ENCODE measurements at regions not wholly inside any gene's neighbourhood (a gene's known extent, or its start where the extent isn't known, plus 50 kb on each side); places are given as distances from the start of the nearest gene placed in this dataset.

DNA sequence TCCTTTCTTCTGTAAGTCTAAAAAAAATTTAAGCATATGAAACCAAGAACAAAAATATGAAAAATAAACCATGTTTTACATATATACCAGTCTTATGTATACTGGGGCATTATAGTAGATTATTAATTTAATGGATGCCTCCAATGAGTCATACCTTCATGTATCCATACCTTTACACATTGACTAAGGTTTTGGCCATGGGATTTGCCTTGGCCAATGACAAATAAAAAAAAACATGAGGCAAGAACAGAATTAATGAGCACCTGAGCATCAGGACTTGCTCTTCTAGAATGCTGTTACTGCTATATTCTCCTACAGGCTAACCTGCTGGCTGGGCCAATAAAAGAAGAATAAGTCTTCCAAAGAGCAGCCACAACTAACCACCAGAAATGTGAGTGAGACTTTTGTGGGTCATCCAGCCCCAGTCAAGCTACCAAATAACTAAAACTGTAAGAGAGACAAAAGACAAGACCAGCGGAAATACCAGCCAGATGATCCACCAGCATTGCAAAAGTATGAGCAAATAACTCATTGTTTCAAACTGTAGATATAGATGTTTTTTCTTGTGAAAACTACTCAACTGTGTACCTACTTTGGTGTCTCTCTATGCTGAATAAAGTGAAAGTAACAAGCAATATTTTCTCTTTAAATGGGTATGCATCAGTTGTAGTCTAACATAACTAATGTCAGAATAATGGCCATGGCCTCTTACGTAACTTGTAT is 749.6 kb upstream of the VRK2 start:
- WGBS, 10 experiments = 35 to 94% (median 69%) methylated on average over 1 to 2 of the region's 2 CpGs
- no peak overlapping the region for H3K4me3 ChIP-seq
- no peak overlapping the region for H3K27ac ChIP-seq
- no peak for ATAC-seq (replicated peaks in 6 of 8)
- in situ Hi-C loops (cut with MboI; ENCODE audit: low pct_unique_long_range_greater_than_20kb in 2 of 9, low sequenced_read_pairs in 9 of 9, unreplicated experiment in 9 of 9) = no loop called here
- no peaks in the 10 kb centered on the region for H3K4me1 ChIP-seq (replicated peaks in 1 of 2)

DNA sequence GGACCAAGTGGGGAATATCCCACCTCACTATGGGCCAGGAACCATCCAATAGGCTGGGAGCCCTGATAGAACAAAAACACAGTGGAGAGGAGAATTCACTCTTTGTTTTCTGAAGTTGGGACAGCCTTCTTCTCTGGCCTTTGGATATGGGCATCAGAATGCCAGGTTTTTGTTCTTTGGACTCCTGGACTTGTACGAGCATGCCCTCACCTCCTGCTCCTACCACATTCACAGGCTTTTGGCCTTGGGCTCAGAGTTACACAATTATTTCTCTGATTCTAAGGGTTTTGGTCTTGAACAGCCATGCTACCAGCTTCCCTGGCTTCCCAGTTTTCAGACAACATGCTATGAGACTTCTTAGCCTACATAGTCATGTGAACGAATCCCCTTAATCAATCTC is 732.9 kb upstream of the VRK2 start:
- in situ Hi-C loops (cut with MboI; ENCODE audit: low pct_unique_long_range_greater_than_20kb in 2 of 9, low sequenced_read_pairs in 9 of 9, unreplicated experiment in 9 of 9) = no loop called here
- 0 to 100% (median 90%) methylated on average over 1 to 2 of the region's 2 CpGs; no CpG with 5 or more reads in 3 of the 10 experiments for WGBS, 10 experiments
- Histone ChIP-seq H3K4me3 (no peak overlapping the region), H3K4me1 (replicated peaks in 1 of 2) (no peaks in the 10 kb centered on the region), H3K27ac (no peak overlapping the region)
- no peak for ATAC-seq (replicated peaks in 6 of 8)

DNA sequence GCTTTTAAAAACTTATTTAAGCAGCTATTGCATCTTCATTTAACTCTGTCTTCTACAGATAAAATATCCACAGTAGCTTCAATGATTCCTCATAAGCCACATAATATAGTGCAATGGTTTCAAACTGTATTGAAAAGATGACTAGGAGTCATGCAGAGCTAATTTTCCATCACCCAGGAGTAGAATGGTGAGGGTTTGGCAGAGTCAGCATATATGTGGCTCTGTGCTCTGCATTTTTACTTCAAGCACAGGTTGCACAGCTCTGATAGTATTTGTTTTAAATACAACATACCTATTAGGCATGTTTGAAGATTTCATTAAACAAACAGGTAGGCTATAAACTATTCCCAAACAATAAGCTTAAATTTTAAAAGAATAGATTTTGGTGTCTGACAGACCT is 731.9 kb upstream of the VRK2 start:
- no peak overlapping the region for H3K4me3 ChIP-seq
- no peak for ATAC-seq (replicated peaks in 6 of 8)
- no peak overlapping the region for H3K27ac ChIP-seq
- no peaks in the 10 kb centered on the region for H3K4me1 ChIP-seq (replicated peaks in 1 of 2)
- in situ Hi-C loops (cut with MboI; ENCODE audit: low pct_unique_long_range_greater_than_20kb in 2 of 9, low sequenced_read_pairs in 9 of 9, unreplicated experiment in 9 of 9) = no loop called here

DNA sequence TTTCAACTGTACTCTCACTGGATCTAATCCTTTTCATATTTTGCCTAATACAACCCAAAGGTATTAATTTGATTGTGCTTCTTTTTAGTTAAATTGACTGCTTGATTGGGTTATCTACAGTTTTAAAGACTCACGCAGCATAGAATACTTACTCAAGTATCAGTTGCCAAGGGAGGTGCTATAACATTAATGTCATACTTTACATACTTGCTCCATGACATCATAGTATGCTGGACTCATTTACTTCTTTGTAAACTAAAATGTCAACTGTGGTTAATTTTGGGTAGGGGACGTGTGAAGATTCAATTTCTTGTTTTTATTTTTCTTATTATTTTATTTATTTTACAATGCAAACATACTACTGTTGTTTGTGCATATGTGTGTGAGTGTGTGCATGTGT is 716.2 kb upstream of the VRK2 start:
- Histone ChIP-seq H3K4me3 (no peak overlapping the region), H3K4me1 (replicated peaks in 1 of 2) (no peaks in the 10 kb centered on the region), H3K27ac (no peak overlapping the region)
- WGBS, 10 experiments = 17 to 90% (median 42%) methylated on average over 1 to 2 of the region's 2 CpGs
- in situ Hi-C loops (cut with MboI; ENCODE audit: low pct_unique_long_range_greater_than_20kb in 2 of 9, low sequenced_read_pairs in 9 of 9, unreplicated experiment in 9 of 9) = no loop called here
- peak in 1 of 8 experiments; percentile 62 for ATAC-seq (replicated peaks in 6 of 8)

DNA sequence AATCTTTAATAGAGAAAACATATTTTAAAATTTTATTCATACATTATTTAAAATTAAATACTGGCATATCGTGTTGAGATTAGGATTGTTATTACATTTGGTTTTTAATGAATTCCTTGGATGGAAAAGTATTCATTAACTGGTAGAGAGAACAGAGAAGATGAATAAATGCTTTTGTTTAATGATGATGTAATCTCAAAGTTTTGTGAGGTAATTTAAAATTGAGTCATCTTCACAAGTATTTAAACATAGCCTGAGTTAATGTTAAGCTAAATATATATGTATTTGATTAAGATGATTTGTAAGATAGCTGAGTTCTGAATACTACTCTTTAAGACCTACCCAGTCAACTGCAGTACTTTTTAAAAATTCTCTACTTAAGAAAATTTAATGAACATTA is 713.4 kb upstream of the VRK2 start:
- Histone ChIP-seq H3K4me3 (no peak overlapping the region), H3K4me1 (replicated peaks in 1 of 2) (no peaks in the 10 kb centered on the region), H3K27ac (no peak overlapping the region)
- no peak for ATAC-seq (replicated peaks in 6 of 8)
- in situ Hi-C loops (cut with MboI; ENCODE audit: low pct_unique_long_range_greater_than_20kb in 2 of 9, low sequenced_read_pairs in 9 of 9, unreplicated experiment in 9 of 9) = no loop called here
- 17 to 100% (median 67%) methylated on average over 1 of the region's 1 CpG; no CpG with 5 or more reads in 1 of the 10 experiments for WGBS, 10 experiments

DNA sequence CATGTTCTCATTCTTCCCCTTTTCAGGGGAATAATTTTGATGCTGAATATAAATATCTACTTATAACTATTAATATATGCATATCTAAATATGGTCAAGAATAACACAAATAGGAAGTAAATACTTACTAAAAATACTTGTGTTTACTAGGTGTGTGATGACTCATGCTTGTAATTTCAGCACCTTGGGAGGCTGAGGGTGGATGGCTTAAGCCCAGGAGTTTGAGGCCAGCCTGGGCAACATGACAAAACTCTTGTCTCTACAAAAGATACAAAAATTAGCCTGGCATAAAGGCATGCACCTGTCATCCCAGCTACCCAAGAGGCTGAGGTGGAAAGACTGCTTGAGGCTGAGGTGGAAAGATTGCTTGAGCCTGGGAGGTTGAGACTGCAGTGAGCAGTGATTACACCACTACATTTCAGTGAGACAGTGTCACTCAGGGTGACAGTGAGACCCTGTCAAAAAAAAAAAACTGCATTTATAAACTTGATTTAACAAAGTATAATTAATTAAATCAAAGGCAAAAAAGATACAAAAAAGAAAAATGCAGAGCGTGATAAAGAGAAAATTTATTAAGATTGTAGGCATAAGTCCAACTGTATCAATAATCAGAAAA is 703.1 kb upstream of the VRK2 start:
- 0 to 100% (median 79%) methylated on average over 1 of the region's 1 CpG for WGBS, 10 experiments
- ATAC-seq (replicated peaks in 6 of 8) = no peak
- no peak overlapping the region for H3K27ac ChIP-seq
- no peaks in the 10 kb centered on the region for H3K4me1 ChIP-seq (replicated peaks in 1 of 2)
- H3K4me3 ChIP-seq = no peak overlapping the region
- in situ Hi-C loops (cut with MboI; ENCODE audit: low pct_unique_long_range_greater_than_20kb in 2 of 9, low sequenced_read_pairs in 9 of 9, unreplicated experiment in 9 of 9) = no loop called here

DNA sequence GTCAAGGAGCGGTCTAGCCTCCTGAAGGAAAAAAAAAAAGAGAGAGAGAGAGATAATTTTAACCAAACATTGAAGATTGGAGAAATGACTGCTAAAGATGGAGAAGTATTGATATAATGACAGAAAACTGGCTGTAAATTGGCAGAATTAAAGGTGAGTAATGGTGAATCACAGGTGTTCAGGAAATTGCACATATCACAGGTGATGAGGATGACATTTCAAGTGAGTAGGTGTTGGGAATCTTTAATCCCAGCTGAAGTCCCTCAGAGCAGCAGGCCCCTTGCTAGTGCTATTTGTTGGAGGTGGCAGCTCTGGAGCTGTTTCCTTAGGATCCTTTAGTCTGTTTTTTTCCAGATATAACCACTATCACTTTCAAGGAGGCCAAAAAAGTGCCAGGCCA is 678.4 kb upstream of the VRK2 start:
- no peak for ATAC-seq (replicated peaks in 6 of 8)
- in situ Hi-C loops (cut with MboI; ENCODE audit: low pct_unique_long_range_greater_than_20kb in 2 of 9, low sequenced_read_pairs in 9 of 9, unreplicated experiment in 9 of 9) = no loop called here

DNA sequence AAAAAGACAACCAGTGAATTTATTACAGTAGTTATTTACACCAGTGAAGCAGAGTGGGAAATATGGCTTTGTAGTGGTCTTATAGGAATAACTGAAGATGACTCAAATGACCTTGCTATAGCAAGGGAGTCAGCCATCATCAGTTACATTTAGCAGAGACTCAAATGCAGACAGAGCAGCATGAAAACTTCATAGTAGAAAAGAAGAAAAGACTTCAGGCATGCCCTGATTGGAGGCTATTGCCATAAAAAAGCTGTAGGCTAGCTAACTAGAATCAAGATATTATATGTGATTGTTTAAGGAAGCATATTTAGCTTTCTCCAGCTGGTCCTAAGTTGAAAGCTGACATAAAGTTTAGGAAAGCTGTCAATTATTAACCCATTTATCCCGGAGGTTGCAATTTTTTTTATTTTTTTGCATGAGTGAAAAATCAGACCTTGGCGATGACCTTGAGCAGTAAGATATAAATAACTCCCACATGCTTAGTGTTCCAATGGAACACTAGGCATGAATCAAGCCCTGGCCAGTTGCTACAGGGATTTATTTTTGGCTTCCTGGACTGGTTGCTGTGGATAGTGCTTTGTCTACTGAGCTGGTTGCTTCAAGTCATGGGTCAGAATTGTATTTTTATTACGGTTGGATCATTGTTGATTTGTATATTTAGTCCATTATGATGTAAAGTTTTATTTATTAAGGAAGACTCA is 675.6 kb upstream of the VRK2 start:
- H3K4me3 ChIP-seq = no peak overlapping the region
- 34 to 90% (median 56%) methylated on average over 1 to 3 of the region's 3 CpGs for WGBS, 10 experiments
- no peak overlapping the region for H3K27ac ChIP-seq
- peaks cover 0 to 3% of the 10 kb centered on the region in 2 donors for H3K4me1 ChIP-seq (replicated peaks in 1 of 2)
- in situ Hi-C loops (cut with MboI; ENCODE audit: low pct_unique_long_range_greater_than_20kb in 2 of 9, low sequenced_read_pairs in 9 of 9, unreplicated experiment in 9 of 9) = no loop called here
- peak in 5 of 8 experiments; percentile 73 to 99 (median 96) for ATAC-seq (replicated peaks in 6 of 8)

More for the DNA sequence above, 678.4 kb upstream of the VRK2 start:
- Histone ChIP-seq H3K4me1 (replicated peaks in 1 of 2) (peaks cover 0 to 3% of the 10 kb centered on the region in 2 donors), H3K4me3 (no peak overlapping the region), H3K27ac (no peak overlapping the region)
- 50 to 100% (median 100%) methylated on average over 1 of the region's 1 CpG; no CpG with 5 or more reads in 1 of the 10 experiments for WGBS, 10 experiments

DNA sequence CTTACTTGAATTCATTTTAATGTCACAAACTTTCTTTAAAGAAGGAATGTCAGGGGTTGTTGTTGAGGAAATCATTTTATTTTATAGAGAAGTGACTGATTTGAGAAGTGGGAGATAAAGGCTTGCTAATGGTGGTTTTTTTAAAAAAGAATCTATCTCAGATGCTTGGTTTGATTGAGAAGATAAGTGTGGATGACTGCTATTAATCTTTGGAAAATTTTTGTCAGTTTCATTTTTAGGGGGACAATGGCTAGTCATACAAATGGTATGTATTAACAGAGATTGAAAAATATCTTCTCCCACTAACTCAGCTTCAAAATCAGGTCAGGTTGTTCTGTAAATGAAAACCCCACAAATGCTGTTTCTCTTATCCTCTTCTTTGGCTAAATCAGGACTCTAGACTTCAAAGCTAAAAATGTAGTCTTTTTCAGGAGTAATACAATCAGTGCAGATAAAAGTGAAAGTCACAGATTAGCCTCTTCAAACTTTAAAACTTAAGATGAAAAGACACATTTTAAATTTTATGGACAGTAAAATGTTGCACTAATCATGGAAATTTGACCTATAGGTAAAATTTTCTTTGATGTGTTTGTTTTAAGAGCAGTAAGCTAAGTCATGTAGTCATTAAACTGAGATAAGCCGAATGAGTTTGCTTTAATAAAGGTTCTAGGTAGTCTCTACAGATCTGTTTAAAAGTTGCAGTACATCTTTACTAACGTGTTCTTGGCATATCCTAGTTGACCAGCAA is 674.2 kb upstream of the VRK2 start:
- in situ Hi-C loops (cut with MboI; ENCODE audit: low pct_unique_long_range_greater_than_20kb in 2 of 9, low sequenced_read_pairs in 9 of 9, unreplicated experiment in 9 of 9) = no loop called here
- H3K27ac ChIP-seq = no peak overlapping the region
- H3K4me1 ChIP-seq (replicated peaks in 1 of 2) = peaks cover 0 to 3% of the 10 kb centered on the region in 2 donors
- no peak overlapping the region for H3K4me3 ChIP-seq
- ATAC-seq (replicated peaks in 6 of 8) = no peak
- 21 to 95% (median 80%) methylated on average over 1 to 2 of the region's 2 CpGs; no CpG with 5 or more reads in 1 of the 10 experiments for WGBS, 10 experiments

DNA sequence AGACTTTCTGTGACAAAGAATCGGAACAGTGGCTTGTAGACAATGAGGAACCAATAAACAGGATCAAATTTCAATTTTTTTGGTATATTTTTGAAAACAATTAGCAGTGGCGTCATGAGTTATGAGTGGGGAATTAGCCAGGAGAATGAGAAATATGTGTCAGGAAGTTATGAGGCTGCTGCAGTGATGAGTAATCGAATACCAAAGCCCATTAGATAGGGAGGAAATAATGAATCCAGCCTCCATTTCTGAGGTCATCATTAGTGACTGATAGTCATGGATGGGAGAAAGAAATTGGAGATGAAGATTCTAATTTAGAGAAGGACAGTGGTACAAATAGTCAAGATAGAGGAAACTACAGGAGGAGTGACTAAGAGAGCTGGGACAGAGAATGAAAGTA is 673.1 kb upstream of the VRK2 start:
- Histone ChIP-seq H3K4me3 (no peak overlapping the region), H3K27ac (no peak overlapping the region), H3K4me1 (replicated peaks in 1 of 2) (peaks cover 0 to 3% of the 10 kb centered on the region in 2 donors)
- ATAC-seq (replicated peaks in 6 of 8) = peak in 2 of 8 experiments; percentile 19 to 71
- in situ Hi-C loops (cut with MboI; ENCODE audit: low pct_unique_long_range_greater_than_20kb in 2 of 9, low sequenced_read_pairs in 9 of 9, unreplicated experiment in 9 of 9) = no loop called here
- 0 to 100% (median 86%) methylated on average over 1 to 3 of the region's 3 CpGs for WGBS, 10 experiments

DNA sequence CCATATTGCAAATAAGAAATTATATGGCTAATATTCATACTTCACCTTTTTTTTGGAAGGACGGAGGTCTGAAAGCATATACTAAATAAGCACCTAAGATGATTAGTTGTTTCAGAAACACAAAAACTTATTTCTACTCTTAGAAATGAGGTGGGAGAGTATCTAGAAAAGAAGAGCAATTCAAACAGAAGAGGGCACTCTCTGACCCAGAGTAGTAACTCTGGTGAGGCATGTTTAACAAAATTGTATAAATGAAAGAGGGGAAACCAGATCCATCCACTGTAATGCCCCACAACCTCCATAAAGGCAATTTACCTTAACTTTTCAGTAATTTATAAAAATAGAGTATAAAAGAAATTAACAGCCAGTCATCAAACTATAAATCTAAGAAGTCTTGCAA is 669.6 kb upstream of the VRK2 start:
- no peak overlapping the region for H3K4me3 ChIP-seq
- in situ Hi-C loops (cut with MboI; ENCODE audit: low pct_unique_long_range_greater_than_20kb in 2 of 9, low sequenced_read_pairs in 9 of 9, unreplicated experiment in 9 of 9) = loop anchor here in 3 of 9 experiments (25.0 kb wide), 1 partner anchor 110 kb away; no protein-coding TSS in a partner anchor
- ATAC-seq (replicated peaks in 6 of 8) = peak in 3 of 8 experiments; percentile 68 to 75 (median 73)
- WGBS, 10 experiments = 0 to 100% (median 17%) methylated on average over 1 of the region's 1 CpG; no CpG with 5 or more reads in 2 of the 10 experiments
- H3K4me1 ChIP-seq (replicated peaks in 1 of 2) = no peaks in the 10 kb centered on the region
- H3K27ac ChIP-seq = no peak overlapping the region

DNA sequence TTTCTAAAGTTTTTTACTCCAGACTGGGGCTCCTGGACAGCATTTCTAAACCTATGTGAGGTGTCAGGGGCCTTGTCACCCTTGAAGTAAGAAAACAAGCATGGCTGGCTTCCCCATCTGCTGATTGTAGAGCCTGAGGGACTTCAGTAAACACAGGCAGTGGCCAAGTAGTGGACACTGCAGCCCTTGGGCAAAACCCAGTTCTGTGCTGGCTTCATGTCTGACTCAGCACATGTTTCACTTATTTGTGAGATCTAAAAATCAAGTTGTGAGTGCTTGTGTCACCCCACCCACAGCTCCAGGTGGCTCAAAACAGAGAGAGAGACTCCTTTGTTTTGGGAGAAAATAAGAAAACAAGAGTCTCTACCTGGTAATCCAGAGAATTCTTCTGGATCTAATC is 660.3 kb upstream of the VRK2 start:
- ATAC-seq (replicated peaks in 6 of 8) = peak in 2 of 8 experiments; percentile 66 to 94
- H3K27ac ChIP-seq = no peak overlapping the region
- no peak overlapping the region for H3K4me3 ChIP-seq
- in situ Hi-C loops (cut with MboI; ENCODE audit: low pct_unique_long_range_greater_than_20kb in 2 of 9, low sequenced_read_pairs in 9 of 9, unreplicated experiment in 9 of 9) = loop anchor here in 3 of 9 experiments (25.0 kb wide), 1 partner anchor 101 kb away; no protein-coding TSS in a partner anchor
- H3K4me1 ChIP-seq (replicated peaks in 1 of 2) = no peaks in the 10 kb centered on the region
